T-helper 1 cell treated with Interleukin-12 subunit alpha and Interleukin-12 subunit beta and Interleukin-4 antibody, amounts not matched to agents 30 μg/mL and 1 μg/mL, for 36 hours (primary cell): ENCODE measurements at regions not wholly inside any gene's neighbourhood (a gene's known extent, or its start where the extent isn't known, plus 50 kb on each side); places are given as distances from the start of the nearest gene placed in this dataset.
A peak's percentile ranks its signal among the peaks of the same experiment; 100 is the strongest.

Experiments
- H3K27ac Mint-ChIP-seq: one replicate; pipeline ENCODE4 v1.8.0; 2021; ENCODE audit warnings: mild to moderate bottlenecking, mixed read lengths
- H3K27me3 Mint-ChIP-seq: one replicate; pipeline ENCODE4 v1.8.0; 2021; ENCODE audit warnings: low read depth, mixed read lengths
- H3K36me3 Mint-ChIP-seq: one replicate; pipeline ENCODE4 v1.8.0; 2021; ENCODE audit warnings: low read depth, mixed read lengths
- H3K4me1 Mint-ChIP-seq: one replicate; pipeline ENCODE4 v1.8.0; 2021; ENCODE audit warnings: low read depth, mixed read lengths
- H3K4me3 Mint-ChIP-seq: one replicate; pipeline ENCODE4 v1.8.0; 2021; ENCODE audit warnings: mild to moderate bottlenecking, moderate library complexity, mixed read lengths
- H3K9me3 Mint-ChIP-seq: one replicate; pipeline ENCODE4 v1.8.0; 2021; ENCODE audit warnings: mixed read lengths

GRCh38 chr10:100612601-100613595, 77.2 kb downstream of the HIF1AN start:
- H3K4me3 Mint-ChIP-seq, result no peak overlapping the region
- H3K27me3 Mint-ChIP-seq, result peaks cover 56% of the 10 kb centered on the region
- H3K9me3 Mint-ChIP-seq, result no peaks in the 10 kb centered on the region
- H3K27ac Mint-ChIP-seq, result no peak overlapping the region
- no peaks in the 10 kb centered on the region for H3K4me1 Mint-ChIP-seq
- H3K36me3 Mint-ChIP-seq, result no peaks in the 10 kb centered on the region

GRCh38 chr10:100613846-100614245, 78.1 kb downstream of the HIF1AN start:
- Mint-ChIP-seq H3K9me3 (no peaks in the 10 kb centered on the region), H3K4me1 (no peaks in the 10 kb centered on the region), H3K36me3 (no peaks in the 10 kb centered on the region), H3K27ac (no peak overlapping the region), H3K27me3 (peaks cover 53% of the 10 kb centered on the region), H3K4me3 (no peak overlapping the region)

GRCh38 chr10:100614429-100615095, 78.8 kb downstream of the HIF1AN start:
- Mint-ChIP-seq H3K9me3 (no peaks in the 10 kb centered on the region), H3K27me3 (peaks cover 60% of the 10 kb centered on the region), H3K27ac (no peak overlapping the region), H3K4me3 (no peak overlapping the region), H3K4me1 (no peaks in the 10 kb centered on the region), H3K36me3 (no peaks in the 10 kb centered on the region)

GRCh38 chr10:100615241-100615640, 79.5 kb downstream of the HIF1AN start:
- H3K4me3 Mint-ChIP-seq, result no peak overlapping the region
- H3K36me3 Mint-ChIP-seq, result no peaks in the 10 kb centered on the region
- no peaks in the 10 kb centered on the region for H3K9me3 Mint-ChIP-seq
- peaks cover 65% of the 10 kb centered on the region for H3K27me3 Mint-ChIP-seq
- no peaks in the 10 kb centered on the region for H3K4me1 Mint-ChIP-seq
- no peak overlapping the region for H3K27ac Mint-ChIP-seq

GRCh38 chr10:100615908-100616307, 80.2 kb downstream of the HIF1AN start:
- H3K4me3 Mint-ChIP-seq, result no peak overlapping the region
- no peaks in the 10 kb centered on the region for H3K4me1 Mint-ChIP-seq
- H3K27me3 Mint-ChIP-seq, result peaks cover 62% of the 10 kb centered on the region
- H3K9me3 Mint-ChIP-seq, result no peaks in the 10 kb centered on the region
- no peaks in the 10 kb centered on the region for H3K36me3 Mint-ChIP-seq
- no peak overlapping the region for H3K27ac Mint-ChIP-seq

GRCh38 chr10:100618091-100618615, 82.4 kb downstream of the HIF1AN start:
- Mint-ChIP-seq H3K4me3 (no peak overlapping the region), H3K9me3 (no peaks in the 10 kb centered on the region), H3K27me3 (peaks cover 60% of the 10 kb centered on the region), H3K27ac (no peak overlapping the region), H3K36me3 (no peaks in the 10 kb centered on the region), H3K4me1 (no peaks in the 10 kb centered on the region)

GRCh38 chr10:100618632-100619255, 83.0 kb downstream of the HIF1AN start:
- H3K4me3 Mint-ChIP-seq, result no peak overlapping the region
- H3K36me3 Mint-ChIP-seq, result no peaks in the 10 kb centered on the region
- no peaks in the 10 kb centered on the region for H3K9me3 Mint-ChIP-seq
- no peaks in the 10 kb centered on the region for H3K4me1 Mint-ChIP-seq
- H3K27ac Mint-ChIP-seq, result no peak overlapping the region
- H3K27me3 Mint-ChIP-seq, result peaks cover 58% of the 10 kb centered on the region

GRCh38 chr10:100620087-100620835, 84.5 kb downstream of the HIF1AN start:
- Mint-ChIP-seq H3K27ac (no peak overlapping the region), H3K4me1 (no peaks in the 10 kb centered on the region), H3K4me3 (no peak overlapping the region), H3K9me3 (no peaks in the 10 kb centered on the region), H3K27me3 (peaks cover 60% of the 10 kb centered on the region), H3K36me3 (no peaks in the 10 kb centered on the region)

GRCh38 chr10:100621360-100622205, 85.8 kb downstream of the HIF1AN start:
- no peaks in the 10 kb centered on the region for H3K9me3 Mint-ChIP-seq
- no peaks in the 10 kb centered on the region for H3K36me3 Mint-ChIP-seq
- H3K27ac Mint-ChIP-seq, result no peak overlapping the region
- H3K4me1 Mint-ChIP-seq, result no peaks in the 10 kb centered on the region
- peaks cover 60% of the 10 kb centered on the region for H3K27me3 Mint-ChIP-seq
- peak overlapping the region; percentile 43 for H3K4me3 Mint-ChIP-seq

- H3K36me3 Mint-ChIP-seq, result no peaks in the 10 kb centered on the region
- no peak overlapping the region for H3K27ac Mint-ChIP-seq
- peaks cover 62% of the 10 kb centered on the region for H3K27me3 Mint-ChIP-seq
- no peaks in the 10 kb centered on the region for H3K9me3 Mint-ChIP-seq
- no peak overlapping the region for H3K4me3 Mint-ChIP-seq
- H3K4me1 Mint-ChIP-seq, result no peaks in the 10 kb centered on the region
These were observed 87.2 kb downstream of the HIF1AN start for GRCh38 chr10:100622946-100623345.

GRCh38 chr10:100623521-100624230, 87.9 kb downstream of the HIF1AN start:
- Mint-ChIP-seq H3K4me3 (no peak overlapping the region), H3K9me3 (no peaks in the 10 kb centered on the region), H3K4me1 (no peaks in the 10 kb centered on the region), H3K27ac (no peak overlapping the region), H3K27me3 (peaks cover 63% of the 10 kb centered on the region), H3K36me3 (no peaks in the 10 kb centered on the region)

- Mint-ChIP-seq H3K27ac (no peak overlapping the region), H3K36me3 (no peaks in the 10 kb centered on the region), H3K9me3 (no peaks in the 10 kb centered on the region), H3K4me3 (no peak overlapping the region), H3K4me1 (no peaks in the 10 kb centered on the region), H3K27me3 (peaks cover 57% of the 10 kb centered on the region)
These were observed 88.6 kb downstream of the HIF1AN start for GRCh38 chr10:100624298-100624697.

- H3K27ac Mint-ChIP-seq, result no peak overlapping the region
- H3K4me3 Mint-ChIP-seq, result no peak overlapping the region
- no peaks in the 10 kb centered on the region for H3K9me3 Mint-ChIP-seq
- no peaks in the 10 kb centered on the region for H3K36me3 Mint-ChIP-seq
- peaks cover 51% of the 10 kb centered on the region for H3K27me3 Mint-ChIP-seq
- H3K4me1 Mint-ChIP-seq, result no peaks in the 10 kb centered on the region
These were observed 90.1 kb downstream of the HIF1AN start for GRCh38 chr10:100625816-100626215.
